Gastrocnemius medialis (tissue), 4 donors: ENCODE measurements at regions not wholly inside any gene's neighbourhood (a gene's known extent, or its start where the extent isn't known, plus 50 kb on each side); places are given as distances from the start of the nearest gene placed in this dataset.

ENCODE experiments used
- ATAC-seq, 2 donors: fragments of 150-250 bp; one replicate each; pipeline ENCODE4 v1.9.1; 2016
- DNase-seq, 2 donors: peaks; one replicate each; pipeline ENCODE4 v3.0.0-alpha.2; 2019
- H3K27ac ChIP-seq, 4 donors: fragments of 200-600 bp; sonication (generic); 1 replicate in 1 of 4; 2 replicates in 3 of 4; pipeline ENCODE4 v1.5.1; 2016 to 2018; ENCODE audit warnings: mild to moderate bottlenecking in 2 of 4, moderate library complexity in 1 of 4
- H3K27me3 ChIP-seq, 3 donors: fragments of 200-600 bp; sonication (generic) in 2 of 3; 1 replicate in 1 of 3; 2 replicates in 2 of 3; pipeline versions ENCODE4 v1.5.1 to v1.6.0; 2016 to 2019; ENCODE audit warnings: mild to moderate bottlenecking in 1 of 3, moderate library complexity in 1 of 3
- H3K36me3 ChIP-seq, 2 donors: fragments of 200-600 bp; sonication (generic) in 1 of 2; one replicate each; pipeline ENCODE4 v1.5.1; 2017 to 2018
- H3K4me1 ChIP-seq, 2 donors: fragments of 200-600 bp; sonication (generic) in 1 of 2; one replicate each; pipeline ENCODE4 v1.5.1; 2016 to 2017; ENCODE audit warnings: mild to moderate bottlenecking in 2 of 2
- H3K4me3 ChIP-seq, 4 donors: fragments of 200-600 bp; sonication (generic) in 3 of 4; 1 replicate in 1 of 4; 2 replicates in 3 of 4; pipeline ENCODE4 v1.5.1; 2016 to 2019; ENCODE audit warnings: mild to moderate bottlenecking in 2 of 4
- H3K9me3 ChIP-seq, 3 donors: fragments of 200-600 bp; sonication (generic) in 2 of 3; 1 replicate in 1 of 3; 2 replicates in 2 of 3; pipeline ENCODE4 v1.5.1; 2016 to 2019
- CTCF ChIP-seq, 5 experiments: fragments of 450-650 bp in 3 of 5; fragments of 200-600 bp in 2 of 5; sonication (generic) in 2 of 5; IDR thresholded peaks in 4 of 5; conservative IDR thresholded peaks in 1 of 5; 1 replicate in 4 of 5; 2 replicates in 1 of 5; pipeline ENCODE4 v1.5.1; 2016 to 2019; ENCODE audit warnings: antibody characterized with exemption in 5 of 5, mild to moderate bottlenecking in 3 of 5, moderate library complexity in 3 of 5
- POLR2A ChIP-seq, 2 donors: fragments of 450-650 bp; IDR thresholded peaks; one replicate each; pipeline ENCODE4 v1.6.1; 2017; ENCODE audit warnings: antibody characterized with exemption in 2 of 2, mild to moderate bottlenecking in 2 of 2, moderate library complexity in 2 of 2
- in situ Hi-C, 4 donors: fragments of 200-750 bp; cut with MboI; loops; one replicate each; pipeline versions ENCODE4 v1.15.0 to v1.8.0; 2017; ENCODE audit warnings: low sequenced_read_pairs in 4 of 4
- intact Hi-C: fragments of 100-400 bp; cut with DNase I; formaldehyde crosslinking; loops from one replicate; pipeline ENCODE4 v1.15.1; 2023; ENCODE audit warnings: low total_unique reads

DNA sequence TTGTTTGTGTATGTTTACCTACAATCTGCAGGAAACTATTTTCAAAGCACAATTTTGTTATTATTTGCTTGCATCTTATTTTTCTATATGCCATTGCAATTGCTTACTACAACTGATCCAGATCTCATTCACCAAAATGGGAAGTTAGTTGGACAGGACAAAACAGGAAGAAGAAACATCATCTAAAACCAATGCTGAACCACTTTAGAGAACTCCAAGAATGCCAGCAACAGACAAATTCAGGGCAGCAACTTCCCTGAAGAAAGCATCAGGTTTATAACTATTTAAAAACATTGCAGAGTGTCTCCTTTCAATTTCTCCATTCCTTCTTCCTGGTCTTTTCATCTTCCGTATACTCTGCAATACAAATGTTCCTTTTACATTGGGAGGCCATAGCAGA, 82.4 kb upstream of the SMYD2 start:
- no peaks in the 10 kb centered on the region for H3K27me3 ChIP-seq
- intact Hi-C loops: no loop called here
- H3K4me3 ChIP-seq: no peak overlapping the region
- no peaks in the 10 kb centered on the region for H3K36me3 ChIP-seq
- in situ Hi-C loops: no loop called here
- ATAC-seq: no peak
- DNase-seq: no peak
- TF ChIP-seq POLR2A (IDR thresholded peaks at IDR 0.05): no peak
- no peaks in the 10 kb centered on the region for H3K9me3 ChIP-seq
- H3K27ac ChIP-seq: no peak overlapping the region
- H3K4me1 ChIP-seq: no peaks in the 10 kb centered on the region

DNA sequence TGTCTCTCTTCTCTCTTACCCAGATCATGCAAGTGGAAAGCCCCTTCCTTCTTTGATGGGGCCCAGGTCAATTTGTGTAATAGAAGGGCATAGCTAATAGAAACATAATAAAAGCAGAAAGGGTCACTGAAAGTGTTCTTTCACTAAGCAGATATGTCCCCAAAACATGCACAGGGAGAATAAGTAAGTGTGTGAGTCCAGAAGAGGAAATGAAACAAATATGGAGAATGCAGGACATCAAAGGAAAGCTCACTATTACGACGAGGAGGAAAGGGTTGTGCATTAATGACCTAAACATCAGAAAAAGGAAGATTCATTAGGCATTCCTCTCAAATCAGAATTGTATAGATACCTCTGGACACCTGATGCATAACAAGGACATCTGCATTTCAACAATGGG, 81.4 kb upstream of the SMYD2 start:
- TF ChIP-seq CTCF (IDR thresholded peaks at IDR 0.05 in 4 of 5, conservative IDR thresholded peaks at IDR 0.05 in 1 of 5) (no peak), POLR2A (IDR thresholded peaks at IDR 0.05) (no peak)
- intact Hi-C loops: no loop called here
- H3K27ac ChIP-seq: no peak overlapping the region
- no peaks in the 10 kb centered on the region for H3K9me3 ChIP-seq
- no peak for DNase-seq
- in situ Hi-C loops: no loop called here
- no peak overlapping the region for H3K4me3 ChIP-seq
- no peaks in the 10 kb centered on the region for H3K36me3 ChIP-seq
- H3K4me1 ChIP-seq: no peaks in the 10 kb centered on the region
- ATAC-seq: no peak
- no peaks in the 10 kb centered on the region for H3K27me3 ChIP-seq

DNA sequence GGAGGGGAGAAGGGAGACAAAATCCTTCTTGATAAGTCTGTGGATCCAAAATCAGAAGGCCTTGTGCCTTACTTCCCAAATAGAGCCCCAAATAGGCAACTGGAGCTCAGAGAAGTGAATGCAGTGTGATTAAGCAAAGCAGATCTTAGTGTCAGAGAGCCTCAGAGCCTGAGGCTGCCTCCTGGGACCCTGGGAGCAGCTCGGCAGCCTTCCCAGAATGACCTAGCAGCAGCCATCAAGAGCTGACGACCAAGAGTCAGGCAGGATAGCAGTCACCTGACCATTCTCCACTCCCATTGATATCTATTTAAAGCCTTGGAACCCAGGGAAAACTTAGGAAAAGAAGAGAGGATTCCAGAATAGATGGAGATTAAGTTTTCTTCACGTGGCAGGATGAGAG, 78.0 kb upstream of the SMYD2 start:
- Histone ChIP-seq H3K4me3 (no peak overlapping the region), H3K9me3 (no peaks in the 10 kb centered on the region), H3K4me1 (peaks cover 0 to 5% of the 10 kb centered on the region in 2 donors), H3K27me3 (no peaks in the 10 kb centered on the region), H3K27ac (no peak overlapping the region), H3K36me3 (no peaks in the 10 kb centered on the region)
- ATAC-seq: no peak
- intact Hi-C loops: no loop called here
- in situ Hi-C loops: loop anchor here (25.0 kb wide), 1 partner anchor 384 kb away; no protein-coding TSS in a partner anchor
- DNase-seq: no peak
- TF ChIP-seq CTCF (IDR thresholded peaks at IDR 0.05 in 4 of 5, conservative IDR thresholded peaks at IDR 0.05 in 1 of 5) (no peak), POLR2A (IDR thresholded peaks at IDR 0.05) (no peak)

- H3K27me3 ChIP-seq: no peaks in the 10 kb centered on the region
- H3K27ac ChIP-seq: no peak overlapping the region
- in situ Hi-C loops (loop anchor here (25.0 kb wide), 1 partner anchor 382 kb away; no protein-coding TSS in a partner anchor), intact Hi-C loops (no loop called here)
- H3K4me3 ChIP-seq: no peak overlapping the region
- peaks cover 0 to 8% of the 10 kb centered on the region in 2 donors for H3K4me1 ChIP-seq
- no peaks in the 10 kb centered on the region for H3K36me3 ChIP-seq
- no peak for TF ChIP-seq CTCF (IDR thresholded peaks at IDR 0.05 in 4 of 5, conservative IDR thresholded peaks at IDR 0.05 in 1 of 5)
- TF ChIP-seq POLR2A (IDR thresholded peaks at IDR 0.05): no peak
- ATAC-seq: peak; percentile 40 to 74
- DNase-seq: peak in 1 of 2 donors; percentile 11
- H3K9me3 ChIP-seq: no peaks in the 10 kb centered on the region
Measured at GRCh38 chr1:214205053-214205452, 75.9 kb upstream of the SMYD2 start.

DNA sequence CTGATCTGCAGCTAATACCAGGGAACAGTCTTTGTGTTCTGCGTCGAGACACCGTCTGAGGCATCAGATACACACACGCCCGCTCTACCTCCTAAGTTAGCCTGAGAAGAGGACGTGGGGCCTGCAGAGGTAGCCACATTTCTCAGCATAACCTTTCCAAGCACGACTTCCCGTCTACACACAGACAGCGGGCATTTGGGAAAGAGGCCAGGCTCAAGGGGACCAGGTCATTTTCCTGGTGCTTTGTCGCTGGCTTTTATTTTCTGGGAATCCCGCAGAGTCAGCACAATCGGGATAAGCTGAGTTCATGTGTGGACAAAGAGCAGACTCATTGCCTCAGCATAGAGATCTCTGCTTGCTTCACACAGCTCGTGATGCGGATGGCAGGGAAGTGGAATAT, 72.5 kb upstream of the SMYD2 start:
- Histone ChIP-seq H3K4me3 (no peak overlapping the region), H3K9me3 (no peaks in the 10 kb centered on the region), H3K36me3 (no peaks in the 10 kb centered on the region), H3K4me1 (peaks cover 0 to 12% of the 10 kb centered on the region in 2 donors), H3K27ac (no peak overlapping the region), H3K27me3 (no peaks in the 10 kb centered on the region)
- in situ Hi-C loops: loop anchor here (25.0 kb wide), 1 partner anchor 379 kb away; no protein-coding TSS in a partner anchor
- DNase-seq (no peak), ATAC-seq (no peak)
- TF ChIP-seq CTCF (IDR thresholded peaks at IDR 0.05 in 4 of 5, conservative IDR thresholded peaks at IDR 0.05 in 1 of 5) (no peak), POLR2A (IDR thresholded peaks at IDR 0.05) (no peak)
- intact Hi-C loops: no loop called here
